Activated CD8-positive, alpha-beta memory T cell treated with anti-CD3 and anti-CD28 coated beads, Interleukin-2, amount 10 ng/mL, durations not matched to agents 7 days and 5 days (primary cell): ENCODE measurements at regions not wholly inside any gene's neighbourhood (a gene's known extent, or its start where the extent isn't known, plus 50 kb on each side); places are given as distances from the start of the nearest gene placed in this dataset.

Experiments used
- ATAC-seq: fragments of 150-1000 bp; cut with Tn5 transposase; one replicate; pipeline ENCODE4 v1.10.0; 2021; ENCODE audit warnings: moderate library complexity
- CTCF ChIA-PET: fragments of 350-600 bp; sonication (Branson Sonifier 250); formaldehyde crosslinking; loops from one replicate; lab custom pipeline; 2021; ENCODE audit warnings: antibody characterized with exemption; lab: Charles Lee
- DNase-seq: peaks from one replicate; pipeline ENCODE4 v3.0.0-alpha.2; 2020
- H3K27ac Mint-ChIP-seq: one replicate; pipeline ENCODE4 v1.8.0; 2021; ENCODE audit warnings: mild to moderate bottlenecking, mixed read lengths
- H3K27me3 Mint-ChIP-seq: one replicate; pipeline ENCODE4 v1.8.0; 2021; ENCODE audit warnings: mixed read lengths
- H3K36me3 Mint-ChIP-seq: one replicate; pipeline ENCODE4 v1.8.0; 2021; ENCODE audit warnings: mild to moderate bottlenecking, mixed read lengths
- H3K4me1 Mint-ChIP-seq: one replicate; pipeline ENCODE4 v1.8.0; 2021; ENCODE audit warnings: mixed read lengths
- H3K4me3 Mint-ChIP-seq: one replicate; pipeline ENCODE4 v1.8.0; 2021; ENCODE audit warnings: mild to moderate bottlenecking, moderate library complexity, mixed read lengths
- H3K9me3 Mint-ChIP-seq: one replicate; pipeline ENCODE4 v1.8.0; 2022; ENCODE audit warnings: low read depth, mixed read lengths

DNA sequence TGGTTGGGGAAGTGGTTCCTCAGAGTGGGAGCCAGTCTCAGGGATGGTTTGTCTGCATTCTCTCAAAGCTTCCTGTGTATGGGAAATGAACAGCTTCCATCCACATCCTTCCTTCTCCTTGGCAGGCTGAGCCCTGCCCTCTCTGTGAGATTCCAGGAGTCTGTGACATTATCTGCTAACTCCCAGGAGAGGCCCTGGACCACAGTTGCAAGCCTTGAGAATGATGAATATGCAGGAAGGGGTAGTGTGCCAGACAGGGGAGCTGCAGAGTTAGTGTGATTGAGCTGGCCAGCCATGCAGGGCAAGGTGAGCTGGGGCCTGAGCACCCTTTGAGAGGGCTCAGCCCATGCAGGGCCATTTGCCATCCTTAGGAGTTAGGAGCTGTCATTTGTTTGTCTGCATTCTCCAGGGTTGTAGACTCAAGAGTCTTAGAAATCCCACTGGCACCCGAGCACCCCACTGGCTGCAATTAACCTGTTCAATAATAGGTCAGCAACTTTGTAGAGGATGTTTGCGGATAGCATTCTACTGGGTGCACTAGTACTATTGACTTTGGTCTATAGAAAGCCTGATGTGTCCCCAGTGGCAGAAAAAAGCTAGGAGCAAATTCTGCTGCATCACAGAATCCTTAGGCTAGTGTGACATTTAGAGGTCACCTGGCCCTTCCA lies 299.0 kb upstream of the CADM1 start:
- Mint-ChIP-seq H3K4me1 (no peaks in the 10 kb centered on the region), H3K36me3 (no peaks in the 10 kb centered on the region), H3K27ac (no peak overlapping the region), H3K27me3 (no peaks in the 10 kb centered on the region), H3K4me3 (no peak overlapping the region), H3K9me3 (peaks cover 3% of the 10 kb centered on the region)
- no peak for DNase-seq
- CTCF ChIA-PET = no interaction called here
- ATAC-seq = no peak

DNA sequence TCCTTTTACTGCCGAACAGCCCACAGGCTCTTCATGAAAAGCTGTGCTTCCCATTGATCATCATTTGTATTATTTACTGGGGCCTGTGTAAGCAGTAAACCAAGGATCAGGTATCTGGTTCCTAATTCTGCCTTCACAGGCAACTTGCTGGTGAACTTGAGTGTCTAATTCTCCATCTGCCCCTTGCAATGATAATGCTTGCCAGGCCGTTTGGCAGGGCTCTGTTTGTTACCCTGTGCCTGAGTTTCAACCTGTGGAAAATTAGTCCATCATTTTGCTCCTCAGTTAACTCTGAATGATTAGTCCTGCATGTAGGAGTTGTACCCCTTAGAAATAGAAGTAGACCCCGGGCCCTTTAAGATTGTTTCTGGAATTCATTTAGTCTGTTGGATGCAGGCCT lies 298.4 kb upstream of the CADM1 start:
- no peaks in the 10 kb centered on the region for H3K4me1 Mint-ChIP-seq
- H3K9me3 Mint-ChIP-seq = peaks cover 3% of the 10 kb centered on the region
- no peak overlapping the region for H3K27ac Mint-ChIP-seq
- no peaks in the 10 kb centered on the region for H3K27me3 Mint-ChIP-seq
- ATAC-seq (no peak), DNase-seq (no peak)
- no peak overlapping the region for H3K4me3 Mint-ChIP-seq
- H3K36me3 Mint-ChIP-seq = no peaks in the 10 kb centered on the region
- CTCF ChIA-PET = no interaction called here

DNA sequence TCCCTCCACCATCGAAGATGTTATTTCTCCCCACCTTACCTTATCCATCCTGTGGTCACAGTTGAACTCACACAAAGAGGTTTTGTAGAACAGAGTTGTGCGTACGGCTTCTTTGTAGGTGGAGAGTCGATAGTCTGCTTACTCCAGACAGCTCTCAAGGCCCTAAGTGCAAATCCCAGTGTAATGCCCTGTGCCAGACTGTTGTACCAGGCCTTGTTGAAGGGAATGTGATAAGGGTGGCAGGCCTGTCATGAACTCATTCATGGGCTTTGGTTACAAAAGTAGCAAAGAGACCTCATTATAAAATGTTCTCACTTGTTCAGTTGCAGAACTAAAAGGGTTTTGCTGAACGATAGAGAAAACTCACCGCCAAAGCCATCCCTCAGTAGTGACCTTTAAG lies 288.7 kb upstream of the CADM1 start:
- H3K27ac Mint-ChIP-seq = no peak overlapping the region
- H3K4me1 Mint-ChIP-seq = no peaks in the 10 kb centered on the region
- DNase-seq = no peak
- no peak for ATAC-seq
- CTCF ChIA-PET = no interaction called here
- H3K27me3 Mint-ChIP-seq = no peaks in the 10 kb centered on the region
- H3K9me3 Mint-ChIP-seq = no peaks in the 10 kb centered on the region
- H3K36me3 Mint-ChIP-seq = no peaks in the 10 kb centered on the region
- H3K4me3 Mint-ChIP-seq = no peak overlapping the region

DNA sequence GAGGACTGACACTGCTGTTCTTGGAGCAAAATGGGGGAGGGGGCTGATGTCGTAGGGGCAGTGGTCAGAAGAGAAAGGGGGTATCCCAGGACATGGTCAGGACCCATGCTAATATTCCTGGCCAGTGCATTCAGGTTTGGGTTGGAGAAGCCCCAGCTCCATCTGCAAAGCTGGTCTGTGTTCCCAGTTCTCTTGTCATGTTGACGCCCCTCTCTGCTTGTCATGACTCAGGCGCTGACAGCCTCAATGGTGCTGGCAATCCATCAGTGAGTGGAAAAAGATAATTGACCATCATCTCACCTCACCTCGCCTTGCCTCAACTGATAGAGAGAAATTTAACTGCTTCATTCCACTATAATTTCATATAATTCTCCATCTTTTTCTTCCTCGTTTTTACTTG lies 283.1 kb upstream of the CADM1 start:
- no peak for ATAC-seq
- Mint-ChIP-seq H3K27ac (no peak overlapping the region), H3K9me3 (no peaks in the 10 kb centered on the region), H3K4me1 (no peaks in the 10 kb centered on the region), H3K4me3 (no peak overlapping the region), H3K27me3 (no peaks in the 10 kb centered on the region), H3K36me3 (no peaks in the 10 kb centered on the region)
- no peak for DNase-seq
- CTCF ChIA-PET = no interaction called here

DNA sequence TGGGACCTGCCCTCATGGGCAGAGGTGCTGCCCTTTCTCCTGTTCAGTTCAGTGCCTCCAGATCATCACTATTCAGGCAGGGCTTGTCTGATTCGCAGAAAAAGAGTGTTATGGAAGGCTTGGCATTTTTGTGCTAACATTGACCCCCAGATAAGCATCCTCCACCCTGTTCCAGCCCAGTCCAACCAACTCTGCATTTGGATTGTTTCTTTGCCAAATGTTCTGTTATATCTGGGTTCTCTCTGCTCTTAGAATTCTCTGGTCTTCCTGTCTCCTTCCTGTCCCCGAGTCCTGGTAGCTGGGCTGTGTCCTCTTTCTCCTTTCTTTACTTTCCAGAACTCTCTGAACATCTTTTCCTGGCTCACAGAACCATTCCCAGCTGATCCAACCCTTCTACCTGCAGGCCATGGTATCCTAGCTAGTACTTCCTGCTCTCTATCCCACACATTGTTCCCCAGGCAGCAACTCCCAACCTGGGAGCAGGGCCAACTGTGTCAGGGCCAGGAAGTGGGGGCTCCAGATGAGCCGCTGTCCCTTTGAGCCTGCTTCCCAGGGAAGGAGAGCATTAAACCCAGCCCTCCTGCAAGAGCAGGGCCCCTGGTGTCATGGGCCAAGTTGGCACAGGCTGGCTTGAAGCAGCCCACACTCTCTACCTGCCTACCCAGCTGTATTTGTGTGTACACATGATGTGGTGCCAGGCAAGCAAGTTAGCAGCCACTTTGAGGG lies 280.7 kb upstream of the CADM1 start:
- Mint-ChIP-seq H3K9me3 (no peaks in the 10 kb centered on the region), H3K4me1 (no peaks in the 10 kb centered on the region), H3K27me3 (no peaks in the 10 kb centered on the region), H3K4me3 (no peak overlapping the region), H3K36me3 (no peaks in the 10 kb centered on the region), H3K27ac (no peak overlapping the region)
- ATAC-seq (no peak), DNase-seq (no peak)
- CTCF ChIA-PET = no interaction called here

DNA sequence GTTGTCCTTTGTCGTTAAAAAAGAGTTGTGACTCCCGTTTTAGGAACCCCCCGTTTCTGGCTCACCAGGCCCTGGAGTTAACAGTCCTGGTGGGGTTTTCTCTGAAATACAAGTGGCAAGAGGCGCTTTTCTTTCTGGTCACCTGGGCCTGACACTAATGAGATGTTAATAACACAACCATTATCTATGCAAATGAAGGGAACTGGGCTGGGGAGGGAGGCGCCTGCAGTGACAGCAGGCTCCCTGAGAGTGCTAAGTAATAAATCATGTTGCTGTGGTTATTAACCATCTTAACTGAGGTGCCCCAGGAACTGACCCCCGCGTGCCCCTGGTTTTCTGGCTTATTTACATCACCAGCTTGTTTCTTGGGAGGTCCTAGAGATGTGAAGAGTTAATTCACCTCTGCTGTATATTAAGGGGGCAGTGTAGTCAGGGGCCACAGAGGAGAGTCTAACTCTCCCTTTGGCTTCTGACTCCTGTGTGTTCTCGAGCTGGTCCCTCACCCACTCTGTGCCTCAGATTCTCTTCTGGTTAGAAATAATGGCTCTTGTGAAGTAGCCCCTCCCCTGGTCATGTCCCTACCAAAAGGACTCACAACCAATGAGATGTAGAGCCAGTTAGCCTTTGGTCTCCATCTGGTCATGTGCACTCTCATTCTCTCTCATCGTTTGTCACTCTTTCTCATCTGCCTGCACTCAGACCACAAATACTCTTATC lies 276.6 kb upstream of the CADM1 start:
- DNase-seq = no peak
- no peaks in the 10 kb centered on the region for H3K36me3 Mint-ChIP-seq
- CTCF ChIA-PET = no interaction called here
- ATAC-seq = no peak
- no peak overlapping the region for H3K4me3 Mint-ChIP-seq
- H3K9me3 Mint-ChIP-seq = no peaks in the 10 kb centered on the region
- no peak overlapping the region for H3K27ac Mint-ChIP-seq
- no peaks in the 10 kb centered on the region for H3K27me3 Mint-ChIP-seq
- H3K4me1 Mint-ChIP-seq = no peaks in the 10 kb centered on the region

DNA sequence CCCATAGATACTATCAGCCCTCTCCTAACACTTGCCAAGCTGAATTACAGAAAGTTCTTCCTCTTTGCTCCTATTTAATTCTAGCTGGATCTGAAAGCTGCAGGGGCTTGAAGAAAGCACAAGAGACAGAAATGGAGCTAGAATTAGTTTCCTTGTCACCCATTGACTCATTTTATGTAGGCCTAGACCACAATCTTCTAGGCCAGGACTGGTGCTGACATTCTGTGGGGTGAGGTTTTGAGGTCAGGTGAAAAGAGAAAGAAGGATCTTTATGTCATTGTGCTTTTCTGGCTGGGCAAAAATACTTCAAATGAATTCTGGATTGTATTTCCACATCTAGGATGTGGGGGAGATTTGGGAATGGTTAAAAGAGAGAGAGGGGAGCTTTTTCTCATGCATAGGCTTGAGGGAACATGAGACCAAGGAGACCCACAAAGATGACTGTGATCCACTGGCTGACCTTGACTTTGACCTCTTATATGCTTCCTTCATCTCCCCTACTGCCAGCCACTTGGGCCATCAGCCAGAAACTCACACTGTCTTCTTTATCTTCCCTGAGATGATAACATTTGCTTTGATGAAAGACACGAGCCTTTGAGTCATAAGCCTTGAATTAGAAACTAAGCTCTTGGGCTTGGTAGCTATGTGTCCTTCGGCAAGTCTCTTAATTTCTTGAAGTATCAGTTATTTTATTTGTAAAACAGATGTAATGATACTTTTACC lies 274.9 kb upstream of the CADM1 start:
- H3K27ac Mint-ChIP-seq = no peak overlapping the region
- ATAC-seq = no peak
- no peak overlapping the region for H3K4me3 Mint-ChIP-seq
- no peaks in the 10 kb centered on the region for H3K36me3 Mint-ChIP-seq
- H3K27me3 Mint-ChIP-seq = no peaks in the 10 kb centered on the region
- no peak for DNase-seq
- CTCF ChIA-PET = no interaction called here
- H3K9me3 Mint-ChIP-seq = no peaks in the 10 kb centered on the region
- H3K4me1 Mint-ChIP-seq = no peaks in the 10 kb centered on the region

DNA sequence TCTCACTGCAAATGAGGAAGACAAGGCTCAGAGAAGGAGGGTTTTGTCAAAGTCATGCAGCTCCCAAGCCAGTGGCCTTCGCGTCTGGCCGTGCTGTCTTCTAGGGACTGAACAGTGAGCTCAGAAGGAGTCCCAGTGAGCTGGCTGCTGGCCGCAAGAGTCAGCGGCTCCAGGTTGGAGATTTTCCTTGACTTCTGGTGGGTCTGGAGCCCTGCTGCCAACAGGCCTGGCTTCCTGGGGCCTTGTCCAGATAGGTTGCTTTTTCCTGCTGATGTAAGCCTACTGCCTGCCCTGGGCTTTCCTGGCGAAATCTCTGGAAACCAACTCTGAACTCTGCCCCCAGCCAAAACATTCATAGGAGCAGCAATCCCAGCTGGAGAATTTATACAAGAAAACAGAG lies 272.7 kb upstream of the CADM1 start:
- ATAC-seq = no peak

DNA sequence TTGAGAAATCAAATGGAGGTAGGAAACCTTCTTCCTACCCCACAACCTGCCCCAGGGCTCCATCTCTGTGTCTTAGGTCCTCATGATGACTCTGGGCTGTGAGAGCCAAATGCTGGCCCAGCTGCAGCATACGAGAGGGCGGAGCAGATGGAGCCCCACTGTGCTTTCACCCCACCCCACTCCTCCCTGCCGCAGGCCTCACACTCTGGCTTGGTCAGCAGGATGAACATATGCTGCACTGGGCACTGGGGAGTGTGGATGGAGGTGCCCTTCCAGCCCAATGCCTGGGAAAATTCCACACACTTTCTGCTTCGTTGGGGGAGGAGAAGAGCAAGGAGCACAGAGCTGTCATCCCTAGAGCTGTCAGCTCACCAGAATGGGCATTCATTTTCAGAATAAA lies 271.6 kb upstream of the CADM1 start:
- Mint-ChIP-seq H3K36me3 (no peaks in the 10 kb centered on the region), H3K27ac (no peak overlapping the region), H3K9me3 (no peaks in the 10 kb centered on the region), H3K4me1 (no peaks in the 10 kb centered on the region), H3K4me3 (no peak overlapping the region), H3K27me3 (no peaks in the 10 kb centered on the region)
- ATAC-seq (no peak), DNase-seq (no peak)
- CTCF ChIA-PET = no interaction called here

More for the DNA sequence above, 272.7 kb upstream of the CADM1 start:
- no peaks in the 10 kb centered on the region for H3K4me1 Mint-ChIP-seq
- H3K27ac Mint-ChIP-seq = no peak overlapping the region
- no peaks in the 10 kb centered on the region for H3K36me3 Mint-ChIP-seq
- CTCF ChIA-PET = no interaction called here
- no peaks in the 10 kb centered on the region for H3K9me3 Mint-ChIP-seq
- H3K4me3 Mint-ChIP-seq = no peak overlapping the region
- DNase-seq = no peak
- no peaks in the 10 kb centered on the region for H3K27me3 Mint-ChIP-seq

DNA sequence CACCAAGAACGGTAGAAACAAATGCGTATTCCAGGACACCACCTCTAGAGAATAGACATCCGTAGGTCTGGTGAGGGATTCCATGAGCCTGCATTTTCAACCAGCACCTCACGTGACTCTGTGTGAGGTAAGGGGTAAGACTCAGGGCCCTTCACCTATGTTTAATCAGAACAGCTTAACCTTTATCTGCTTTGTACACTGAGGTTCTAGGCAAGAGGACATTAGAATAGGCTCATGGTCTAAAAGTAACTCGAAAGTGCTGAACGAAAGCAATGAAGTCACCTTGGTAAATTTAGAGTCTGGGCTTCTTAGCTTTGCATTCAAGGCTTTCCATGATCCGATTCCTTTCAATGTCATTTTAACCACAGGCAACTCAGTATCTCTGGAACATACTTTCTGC lies 270.5 kb upstream of the CADM1 start:
- Mint-ChIP-seq H3K27me3 (no peaks in the 10 kb centered on the region), H3K4me1 (no peaks in the 10 kb centered on the region), H3K4me3 (no peak overlapping the region), H3K36me3 (no peaks in the 10 kb centered on the region), H3K27ac (no peak overlapping the region), H3K9me3 (no peaks in the 10 kb centered on the region)
- DNase-seq (no peak), ATAC-seq (no peak)
- CTCF ChIA-PET = no interaction called here

DNA sequence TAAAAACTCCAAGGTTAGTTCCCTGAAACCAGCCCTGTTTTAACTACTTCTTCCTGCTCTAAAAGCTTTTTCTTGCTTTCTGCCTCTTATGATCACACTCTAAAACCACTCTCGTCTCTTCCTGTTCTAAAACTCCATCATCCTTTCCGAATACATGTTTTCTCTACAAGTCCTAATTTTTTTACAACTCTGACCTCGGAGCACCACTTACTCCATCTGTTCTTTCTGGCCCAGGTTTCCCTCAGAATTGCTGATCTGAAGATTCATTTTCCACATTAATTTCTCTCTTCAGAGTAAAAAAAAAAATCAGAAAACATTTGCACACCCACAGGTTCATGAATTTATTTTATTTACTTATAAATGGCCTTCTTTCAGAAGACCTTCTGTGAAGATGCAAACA lies 265.7 kb upstream of the CADM1 start:
- ATAC-seq (no peak), DNase-seq (no peak)
- Mint-ChIP-seq H3K27ac (no peak overlapping the region), H3K36me3 (no peaks in the 10 kb centered on the region), H3K27me3 (no peaks in the 10 kb centered on the region), H3K4me3 (no peak overlapping the region), H3K9me3 (no peaks in the 10 kb centered on the region), H3K4me1 (no peaks in the 10 kb centered on the region)
- CTCF ChIA-PET = no interaction called here

DNA sequence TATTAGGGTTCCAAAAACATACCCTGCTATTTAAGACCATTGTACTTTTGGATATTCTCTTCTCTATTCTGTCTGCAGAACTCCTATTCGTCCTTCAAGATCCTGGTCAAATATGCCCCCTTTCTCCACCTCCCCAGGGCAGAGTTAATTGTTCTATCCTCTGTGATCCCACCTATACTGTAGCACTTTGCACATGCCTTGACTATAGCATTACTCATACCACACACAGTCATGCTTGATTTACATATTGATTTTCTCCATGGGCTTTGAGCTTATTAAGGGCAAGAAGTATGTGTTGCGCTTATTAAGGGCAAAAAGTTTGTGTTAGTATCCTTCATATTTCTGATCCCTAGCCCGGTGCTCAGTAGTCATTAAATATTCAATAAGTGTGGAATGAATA lies 263.7 kb upstream of the CADM1 start:
- Mint-ChIP-seq H3K4me3 (no peak overlapping the region), H3K27ac (no peak overlapping the region), H3K4me1 (no peaks in the 10 kb centered on the region), H3K27me3 (no peaks in the 10 kb centered on the region), H3K36me3 (no peaks in the 10 kb centered on the region), H3K9me3 (no peaks in the 10 kb centered on the region)
- CTCF ChIA-PET = no interaction called here
- ATAC-seq (no peak), DNase-seq (no peak)

DNA sequence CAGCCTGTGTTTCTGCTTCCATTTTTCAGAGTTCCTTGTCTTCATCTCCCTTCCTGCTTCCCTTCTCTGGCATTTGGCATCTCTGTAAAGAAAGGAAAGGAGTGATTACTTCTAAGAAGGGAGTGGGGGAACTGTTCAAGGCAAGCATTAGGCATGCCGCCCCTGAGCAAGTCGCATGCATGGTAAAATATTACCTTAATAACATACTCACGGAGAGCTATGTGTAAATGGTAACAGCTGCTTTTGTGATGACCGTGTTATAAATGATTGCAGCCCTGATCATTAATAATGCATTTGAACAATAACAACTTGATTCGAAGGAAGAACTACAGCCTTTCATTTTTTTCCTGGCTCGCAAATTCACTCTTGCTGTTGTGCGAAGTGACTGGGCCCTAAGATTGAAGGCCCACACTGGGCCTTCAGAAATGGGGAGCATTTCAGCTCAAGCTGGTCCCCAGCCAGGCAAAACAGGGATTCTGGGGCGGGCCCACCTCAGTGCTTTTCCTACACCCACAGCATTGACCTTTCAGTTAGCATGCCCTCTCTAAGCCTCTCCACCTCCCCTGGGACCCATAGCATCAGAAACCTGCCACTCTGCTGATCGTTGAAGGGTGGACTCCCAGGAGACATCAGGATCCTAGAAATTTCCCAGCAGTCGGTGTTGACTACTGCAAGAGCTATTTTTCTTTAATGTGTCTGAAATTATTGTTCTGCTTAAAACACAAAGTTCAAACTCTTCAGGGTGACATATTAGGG lies 263.0 kb upstream of the CADM1 start:
- ATAC-seq (no peak), DNase-seq (no peak)
- no peaks in the 10 kb centered on the region for H3K9me3 Mint-ChIP-seq
- H3K36me3 Mint-ChIP-seq = no peaks in the 10 kb centered on the region
- H3K27me3 Mint-ChIP-seq = no peaks in the 10 kb centered on the region
- CTCF ChIA-PET = no interaction called here
- no peaks in the 10 kb centered on the region for H3K4me1 Mint-ChIP-seq
- H3K27ac Mint-ChIP-seq = no peak overlapping the region
- H3K4me3 Mint-ChIP-seq = no peak overlapping the region
